ENCODE measurements at regions not wholly inside any gene's neighbourhood (a gene's known extent, or its start where the extent isn't known, plus 50 kb on each side); places are given as distances from the start of the nearest gene placed in this dataset.

DNA sequence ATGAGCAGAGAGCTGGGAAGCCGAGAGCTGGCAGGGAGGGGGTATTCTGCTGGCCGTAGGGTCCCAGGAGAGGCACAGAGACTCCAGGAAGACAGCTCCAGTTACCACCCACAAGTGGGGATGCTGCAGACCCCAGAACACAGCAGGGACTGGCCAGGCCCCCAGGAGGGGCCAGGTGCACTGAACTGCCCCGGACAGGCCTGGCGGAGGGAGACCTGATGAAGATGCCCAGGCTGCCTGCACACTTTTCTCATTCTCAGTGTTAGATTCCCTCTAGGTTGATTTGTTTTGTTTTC, 110.8 kb downstream of the CPZ start:
- Mint-ChIP-seq H3K9me3 (ENCODE audit: unreplicated experiment) (no peaks in the 10 kb centered on the region), H3K27ac (ENCODE audit: low read depth, unreplicated experiment) (no peak overlapping the region), H3K4me1 (ENCODE audit: insufficient read depth, unreplicated experiment) (no peaks in the 10 kb centered on the region), H3K4me3 (ENCODE audit: unreplicated experiment) (no peak overlapping the region), H3K36me3 (ENCODE audit: insufficient read depth, unreplicated experiment) (no peaks in the 10 kb centered on the region), H3K27me3 (ENCODE audit: insufficient read depth, unreplicated experiment) (peaks cover 22% of the 10 kb centered on the region)
- intact Hi-C loops (cut with micrococcal nuclease): no loop called here
- DNase-seq (ENCODE audit: unreplicated experiment): no peak
- BruUV-seq (replicated peaks): no TSS peak
- POLR2A ChIA-PET: no interaction called here
- CTCF ChIA-PET: interaction anchor here (0.6 to 0.9 kb wide), 2 partner anchors 339 to 1313 kb away, joined by 3 read pairs; no protein-coding TSS in a partner anchor
- TF ChIP-seq, protein P1, sequence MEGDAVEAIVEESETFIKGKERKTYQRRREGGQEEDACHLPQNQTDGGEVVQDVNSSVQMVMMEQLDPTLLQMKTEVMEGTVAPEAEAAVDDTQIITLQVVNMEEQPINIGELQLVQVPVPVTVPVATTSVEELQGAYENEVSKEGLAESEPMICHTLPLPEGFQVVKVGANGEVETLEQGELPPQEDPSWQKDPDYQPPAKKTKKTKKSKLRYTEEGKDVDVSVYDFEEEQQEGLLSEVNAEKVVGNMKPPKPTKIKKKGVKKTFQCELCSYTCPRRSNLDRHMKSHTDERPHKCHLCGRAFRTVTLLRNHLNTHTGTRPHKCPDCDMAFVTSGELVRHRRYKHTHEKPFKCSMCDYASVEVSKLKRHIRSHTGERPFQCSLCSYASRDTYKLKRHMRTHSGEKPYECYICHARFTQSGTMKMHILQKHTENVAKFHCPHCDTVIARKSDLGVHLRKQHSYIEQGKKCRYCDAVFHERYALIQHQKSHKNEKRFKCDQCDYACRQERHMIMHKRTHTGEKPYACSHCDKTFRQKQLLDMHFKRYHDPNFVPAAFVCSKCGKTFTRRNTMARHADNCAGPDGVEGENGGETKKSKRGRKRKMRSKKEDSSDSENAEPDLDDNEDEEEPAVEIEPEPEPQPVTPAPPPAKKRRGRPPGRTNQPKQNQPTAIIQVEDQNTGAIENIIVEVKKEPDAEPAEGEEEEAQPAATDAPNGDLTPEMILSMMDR (IDR thresholded peaks at IDR 0.05; ENCODE audit: unreplicated experiment): no peak

DNA sequence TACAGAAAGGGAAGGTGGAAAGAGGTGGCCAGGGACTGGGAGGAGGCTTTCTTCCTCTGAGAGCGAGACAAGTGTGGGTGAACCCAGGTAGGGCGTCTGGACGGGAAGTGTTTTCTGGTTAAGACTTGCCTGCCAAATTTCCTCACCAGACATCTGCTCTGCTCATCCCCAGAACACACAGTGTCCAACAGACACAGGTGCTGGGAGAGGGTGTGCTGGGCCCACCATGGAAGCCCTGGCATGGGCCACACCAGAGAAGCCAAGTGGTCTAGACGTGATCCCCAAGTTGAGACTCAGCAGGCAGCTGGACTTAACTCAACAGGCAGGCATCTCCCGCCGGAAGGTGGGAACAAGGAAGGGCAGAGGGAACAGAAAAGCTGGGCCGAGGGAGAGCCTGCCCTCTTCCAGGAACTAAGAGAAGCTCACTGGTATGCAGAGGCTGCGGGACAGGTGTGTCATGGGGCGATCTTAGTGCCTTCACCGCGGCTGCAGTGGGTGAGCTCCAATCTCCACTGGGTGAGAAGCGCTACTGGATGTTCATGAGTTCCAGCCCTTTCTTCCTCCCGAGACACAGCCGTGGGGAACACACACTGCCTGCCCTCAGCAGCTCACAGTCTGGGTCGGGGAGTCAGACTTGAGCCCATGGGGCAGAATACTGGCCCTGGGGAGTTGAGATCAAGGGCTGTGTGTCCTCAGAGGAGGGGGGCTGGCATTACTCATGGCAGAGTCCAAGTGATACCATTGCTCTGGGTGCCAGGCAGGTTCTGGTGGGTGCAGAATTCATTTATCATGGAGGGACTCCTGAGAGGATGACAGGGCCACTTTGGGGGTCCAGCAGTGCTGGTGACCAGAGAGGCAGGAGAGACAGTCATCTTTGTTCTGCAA, 110.2 kb downstream of the CPZ start:
- POLR2A ChIA-PET: no interaction called here
- TF ChIP-seq, protein P1 (IDR thresholded peaks at IDR 0.05; ENCODE audit: unreplicated experiment): no peak
- H3K9me3 Mint-ChIP-seq (ENCODE audit: unreplicated experiment): no peaks in the 10 kb centered on the region
- no peak overlapping the region for H3K4me3 Mint-ChIP-seq (ENCODE audit: unreplicated experiment)
- peaks cover 25% of the 10 kb centered on the region for H3K27me3 Mint-ChIP-seq (ENCODE audit: insufficient read depth, unreplicated experiment)
- no peaks in the 10 kb centered on the region for H3K36me3 Mint-ChIP-seq (ENCODE audit: insufficient read depth, unreplicated experiment)
- CTCF ChIA-PET: interaction anchor here (0.6 to 0.9 kb wide), 2 partner anchors 339 to 1313 kb away, joined by 3 read pairs; no protein-coding TSS in a partner anchor
- H3K4me1 Mint-ChIP-seq (ENCODE audit: insufficient read depth, unreplicated experiment): no peaks in the 10 kb centered on the region
- H3K27ac Mint-ChIP-seq (ENCODE audit: low read depth, unreplicated experiment): no peak overlapping the region
- BruUV-seq (replicated peaks): no TSS peak
- intact Hi-C loops (cut with micrococcal nuclease): no loop called here
- DNase-seq (ENCODE audit: unreplicated experiment): no peak

DNA sequence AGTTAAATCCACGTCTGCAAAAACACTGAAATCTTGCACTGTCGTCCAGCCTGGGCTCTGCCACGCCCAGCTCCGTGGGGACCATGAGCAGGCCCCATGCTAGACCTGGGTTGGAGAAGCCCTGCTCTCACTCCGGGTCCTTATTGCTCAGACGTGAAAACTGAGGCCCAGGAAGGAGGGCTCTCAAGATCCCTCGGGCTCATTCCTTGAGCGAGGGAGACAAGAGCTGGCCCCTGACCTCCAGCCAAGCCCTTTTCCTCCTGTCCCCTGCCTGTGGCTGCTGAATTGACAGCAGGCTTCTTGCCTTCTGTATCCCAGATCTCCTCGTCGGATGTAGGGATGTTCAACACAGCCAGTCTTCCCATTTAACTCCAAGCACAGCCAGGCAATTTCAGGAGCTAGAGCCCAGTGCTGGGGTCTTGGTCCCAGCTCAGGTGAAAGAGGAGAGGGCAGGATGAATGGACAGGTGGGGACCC, 109.5 kb downstream of the CPZ start:
- POLR2A ChIA-PET: no interaction called here
- BruUV-seq (replicated peaks): no TSS peak
- H3K4me3 Mint-ChIP-seq (ENCODE audit: unreplicated experiment): no peak overlapping the region
- H3K4me1 Mint-ChIP-seq (ENCODE audit: insufficient read depth, unreplicated experiment): no peaks in the 10 kb centered on the region
- no peaks in the 10 kb centered on the region for H3K36me3 Mint-ChIP-seq (ENCODE audit: insufficient read depth, unreplicated experiment)
- H3K27ac Mint-ChIP-seq (ENCODE audit: low read depth, unreplicated experiment): no peak overlapping the region
- TF ChIP-seq, protein P1 (IDR thresholded peaks at IDR 0.05; ENCODE audit: unreplicated experiment): no peak
- intact Hi-C loops (cut with micrococcal nuclease): no loop called here
- H3K9me3 Mint-ChIP-seq (ENCODE audit: unreplicated experiment): no peaks in the 10 kb centered on the region
- DNase-seq (ENCODE audit: unreplicated experiment): no peak
- H3K27me3 Mint-ChIP-seq (ENCODE audit: insufficient read depth, unreplicated experiment): peaks cover 32% of the 10 kb centered on the region
- CTCF ChIA-PET: no interaction called here

DNA sequence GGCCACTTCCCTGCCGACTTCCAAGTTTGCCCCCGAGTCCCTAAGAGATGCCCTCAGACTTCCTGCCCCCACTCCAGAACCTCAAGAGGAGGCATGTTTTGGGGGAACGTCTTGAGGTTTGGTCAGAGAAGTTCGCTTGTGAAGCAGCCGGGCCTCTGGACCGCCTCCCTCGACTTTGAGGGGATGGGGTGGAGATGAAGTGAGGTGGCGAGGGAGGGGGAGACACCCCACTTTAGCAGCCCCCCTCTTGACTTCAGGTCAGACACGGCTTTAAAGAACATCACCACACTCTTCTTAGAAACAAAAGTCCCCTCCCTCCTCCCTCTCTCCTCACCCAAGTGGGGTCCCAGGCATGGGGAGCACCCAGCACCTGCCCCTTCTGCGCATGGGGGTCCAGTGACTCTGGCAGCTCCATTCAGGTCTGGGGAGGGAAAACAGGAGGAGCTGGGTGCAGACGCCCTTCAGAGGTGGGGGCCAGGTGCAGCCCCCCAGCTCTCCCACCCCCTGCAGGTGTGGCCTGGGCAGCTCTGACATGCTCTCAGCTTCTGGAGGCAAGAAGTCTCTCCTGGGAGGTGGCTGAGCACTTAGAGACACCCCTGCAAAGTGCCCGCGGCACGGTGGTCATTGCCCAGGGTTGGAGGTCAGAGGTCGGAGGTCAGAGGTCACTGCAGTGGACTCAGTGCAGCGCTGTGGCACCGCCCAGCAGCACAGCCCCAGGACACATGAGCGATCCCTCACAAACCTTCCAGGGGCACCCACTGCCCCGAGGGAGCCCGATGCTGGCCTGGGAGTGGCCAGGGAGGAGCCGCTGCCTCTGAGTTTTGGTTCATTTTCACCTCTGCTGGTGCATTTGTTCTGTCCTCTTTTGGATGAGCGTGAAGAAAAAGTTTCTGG, 108.8 kb downstream of the CPZ start:
- CTCF ChIA-PET: no interaction called here
- TF ChIP-seq, protein P1 (IDR thresholded peaks at IDR 0.05; ENCODE audit: unreplicated experiment): no peak
- no peaks in the 10 kb centered on the region for H3K4me1 Mint-ChIP-seq (ENCODE audit: insufficient read depth, unreplicated experiment)
- H3K27ac Mint-ChIP-seq (ENCODE audit: low read depth, unreplicated experiment): no peak overlapping the region
- peaks cover 39% of the 10 kb centered on the region for H3K27me3 Mint-ChIP-seq (ENCODE audit: insufficient read depth, unreplicated experiment)
- no peak for DNase-seq (ENCODE audit: unreplicated experiment)
- intact Hi-C loops (cut with micrococcal nuclease): no loop called here
- no peaks in the 10 kb centered on the region for H3K9me3 Mint-ChIP-seq (ENCODE audit: unreplicated experiment)
- no peak overlapping the region for H3K4me3 Mint-ChIP-seq (ENCODE audit: unreplicated experiment)
- POLR2A ChIA-PET: no interaction called here
- H3K36me3 Mint-ChIP-seq (ENCODE audit: insufficient read depth, unreplicated experiment): no peaks in the 10 kb centered on the region
- BruUV-seq (replicated peaks): no TSS peak

All from MCF 10A (cell line).